CD14-positive monocyte (primary cell): ENCODE measurements at regions not wholly inside any gene's neighbourhood (a gene's known extent, or its start where the extent isn't known, plus 50 kb on each side); places are given as distances from the start of the nearest gene placed in this dataset.

Experiments used
- DNase-seq, 3 donors: peaks; one replicate each; pipeline ENCODE4 v3.0.0-alpha.2; 2011 to 2022
- H2AFZ ChIP-seq: 2 replicates; pipeline ENCODE4 v1.6.0; 2012; ENCODE audit warnings: mild to moderate bottlenecking, low read depth, low read length, inconsistent platforms; ENCODE audit not compliant: insufficient read depth, poor library complexity, severe bottlenecking
- H3K27ac ChIP-seq, 2 donors: 1 replicate in 1 of 2; 2 replicates in 1 of 2; pipeline ENCODE4 v1.5.1; 2012 to 2013; ENCODE audit warnings: low read length in 2 of 2, control low read depth in 1 of 2, inconsistent platforms in 1 of 2, low read depth in 1 of 2, mild to moderate bottlenecking in 1 of 2
- H3K27me3 ChIP-seq, 2 donors: one replicate each; pipeline versions ENCODE4 v1.6.0 to v1.6.1; 2011 to 2013; ENCODE audit warnings: low read length in 2 of 2; ENCODE audit not compliant: control insufficient read depth in 2 of 2, insufficient read depth in 2 of 2
- H3K36me3 ChIP-seq, 2 donors: replicated peaks in 1 of 2; 1 replicate in 1 of 2; 2 replicates in 1 of 2; pipeline versions ENCODE4 v1.5.1 to v1.6.1; 2012 to 2013; ENCODE audit warnings: low read length in 2 of 2, control low read depth in 1 of 2, inconsistent platforms in 1 of 2, mild to moderate bottlenecking in 1 of 2; ENCODE audit not compliant: insufficient read depth in 2 of 2, control insufficient read depth in 1 of 2
- H3K4me1 ChIP-seq, 2 donors: 1 replicate in 1 of 2; 2 replicates in 1 of 2; pipeline versions ENCODE4 v1.5.1 to v1.6.1; 2012 to 2013; ENCODE audit warnings: low read length in 2 of 2, control low read depth in 1 of 2, inconsistent platforms in 1 of 2, mild to moderate bottlenecking in 1 of 2, moderate library complexity in 1 of 2; ENCODE audit not compliant: insufficient read depth in 2 of 2, control insufficient read depth in 1 of 2
- H3K4me2 ChIP-seq: replicated peaks from 2 replicates; pipeline ENCODE3; 2012; ENCODE audit warnings: low read length, moderate library complexity, mild to moderate bottlenecking; ENCODE audit not compliant: poor library complexity, severe bottlenecking; ENCODE audit errors: extremely low read depth
- H3K4me3 ChIP-seq, 3 experiments: fragments of 200-600 bp in 1 of 3; sonication (generic) in 1 of 3; replicated peaks in 1 of 3; 1 replicate in 2 of 3; 2 replicates in 1 of 3; pipeline ENCODE4 v1.5.1; 2011 to 2013; ENCODE audit warnings: low read length in 3 of 3, mild to moderate bottlenecking in 3 of 3, control low read depth in 2 of 3, low read depth in 2 of 3, inconsistent platforms in 1 of 3, moderate library complexity in 1 of 3
- H3K79me2 ChIP-seq: 2 replicates; pipeline ENCODE4 v1.6.0; 2012; ENCODE audit warnings: mild to moderate bottlenecking, control low read depth, inconsistent platforms, low read length, moderate library complexity; ENCODE audit not compliant: insufficient read depth
- H3K9ac ChIP-seq: 2 replicates; pipeline ENCODE4 v1.6.0; 2017; ENCODE audit warnings: low read length, mild to moderate bottlenecking; ENCODE audit not compliant: insufficient read depth, poor library complexity, severe bottlenecking
- H3K9me3 ChIP-seq, 2 donors: replicated peaks in 1 of 2; 1 replicate in 1 of 2; 2 replicates in 1 of 2; pipeline versions ENCODE4 v1.5.1 to v1.6.1; 2012 to 2013; ENCODE audit warnings: low read length in 2 of 2, control low read depth in 1 of 2; ENCODE audit not compliant: control insufficient read depth in 1 of 2, insufficient read depth in 1 of 2
- H4K20me1 ChIP-seq: 2 replicates; pipeline ENCODE4 v1.6.0; 2012; ENCODE audit warnings: mild to moderate bottlenecking, low read length, control low read depth, moderate library complexity; ENCODE audit not compliant: insufficient read depth
- H3K27ac Mint-ChIP-seq, 7 donors: one replicate each; pipeline ENCODE4 v1.8.0; 2020; ENCODE audit warnings: mild to moderate bottlenecking in 7 of 7, mixed read lengths in 7 of 7, moderate library complexity in 6 of 7, inconsistent platforms in 2 of 7
- H3K27me3 Mint-ChIP-seq, 3 donors: one replicate each; pipeline ENCODE4 v1.8.0; 2021 to 2022; ENCODE audit warnings: low read depth in 3 of 3, mild to moderate bottlenecking in 3 of 3, mixed read lengths in 3 of 3, moderate library complexity in 3 of 3, inconsistent platforms in 1 of 3
- H3K36me3 Mint-ChIP-seq, 2 donors: one replicate each; pipeline ENCODE4 v1.8.0; 2020; ENCODE audit warnings: mixed read lengths in 2 of 2, inconsistent platforms in 1 of 2, mild to moderate bottlenecking in 1 of 2
- H3K4me1 Mint-ChIP-seq: one replicate; pipeline ENCODE4 v1.8.0; 2020; ENCODE audit warnings: mild to moderate bottlenecking, mixed read lengths
- H3K4me3 Mint-ChIP-seq, 2 donors: one replicate each; pipeline ENCODE4 v1.8.0; 2020; ENCODE audit warnings: mild to moderate bottlenecking in 2 of 2, mixed read lengths in 2 of 2, moderate library complexity in 1 of 2
- H3K9me3 Mint-ChIP-seq, 7 donors: one replicate each; pipeline ENCODE4 v1.8.0; 2020 to 2022; ENCODE audit warnings: mixed read lengths in 7 of 7, mild to moderate bottlenecking in 6 of 7, moderate library complexity in 6 of 7, inconsistent platforms in 2 of 7
- CTCF ChIP-seq: fragments of 200-600 bp; IDR thresholded peaks from one replicate; pipeline ENCODE4 v1.8.0; 2022; ENCODE audit warnings: antibody characterized with exemption, mild to moderate bottlenecking
- WGBS: methylation state at CpG from one replicate; pipeline ENCODE4 v1.1.5; 2013; ENCODE audit warnings: missing lambda C conversion rate; ENCODE audit not compliant: insufficient coverage; 5-methylcytosine and 5-hydroxymethylcytosine counted together
- intact Hi-C, 2 donors: fragments of 100-400 bp; cut with micrococcal nuclease; formaldehyde crosslinking; loops; one replicate each; pipeline versions ENCODE4 v1.15.0 to v1.15.1; 2023

- no peaks in the 10 kb centered on the region for H3K79me2 ChIP-seq
- H2AFZ ChIP-seq = no peak overlapping the region
- Mint-ChIP-seq H3K27me3 (no peaks in the 10 kb centered on the region), H3K4me1 (no peaks in the 10 kb centered on the region), H3K27ac (no peak overlapping the region), H3K36me3 (no peaks in the 10 kb centered on the region), H3K9me3 (peaks cover 0 to 2% (median 0%) of the 10 kb centered on the region in 7 donors), H3K4me3 (no peak overlapping the region)
- intact Hi-C loops = no loop called here
- H3K9me3 ChIP-seq = no peaks in the 10 kb centered on the region
- H3K4me3 ChIP-seq = no peak overlapping the region
- no peak for DNase-seq
- no CpG with 5 or more reads among the region's 2 CpGs for WGBS
- H4K20me1 ChIP-seq = no peaks in the 10 kb centered on the region
- no peaks in the 10 kb centered on the region for H3K27me3 ChIP-seq
- H3K36me3 ChIP-seq = no peaks in the 10 kb centered on the region
- no peak overlapping the region for H3K4me2 ChIP-seq
- TF ChIP-seq CTCF = no peak
- no peak overlapping the region for H3K27ac ChIP-seq
- no peaks in the 10 kb centered on the region for H3K4me1 ChIP-seq
- H3K9ac ChIP-seq = no peak overlapping the region
Measured at GRCh38 chr3:182234881-182235280, 523.2 kb downstream of the SOX2 start.

GRCh38 chr3:182235504-182235903 lies 523.8 kb downstream of the SOX2 start:
- no peak for TF ChIP-seq CTCF
- no peak overlapping the region for H2AFZ ChIP-seq
- no peaks in the 10 kb centered on the region for H3K79me2 ChIP-seq
- no peak overlapping the region for H3K27ac Mint-ChIP-seq
- H3K4me1 ChIP-seq = no peaks in the 10 kb centered on the region
- H3K36me3 Mint-ChIP-seq = no peaks in the 10 kb centered on the region
- H3K36me3 ChIP-seq = no peaks in the 10 kb centered on the region
- no peak overlapping the region for H3K4me3 Mint-ChIP-seq
- no peak overlapping the region for H3K4me3 ChIP-seq
- no peaks in the 10 kb centered on the region for H3K27me3 ChIP-seq
- no peaks in the 10 kb centered on the region for H3K4me1 Mint-ChIP-seq
- no peaks in the 10 kb centered on the region for H3K27me3 Mint-ChIP-seq
- no peaks in the 10 kb centered on the region for H3K9me3 Mint-ChIP-seq
- intact Hi-C loops = no loop called here
- WGBS = 100% methylated on average over 1 of the region's 2 CpGs
- H4K20me1 ChIP-seq = no peaks in the 10 kb centered on the region
- no peak overlapping the region for H3K27ac ChIP-seq
- H3K4me2 ChIP-seq = no peak overlapping the region
- H3K9ac ChIP-seq = no peak overlapping the region
- DNase-seq = no peak
- H3K9me3 ChIP-seq = no peaks in the 10 kb centered on the region
